Stimulated activated naive CD4-positive, alpha-beta T cell (primary cell): ENCODE measurements at regions not wholly inside any gene's neighbourhood (a gene's known extent, or its start where the extent isn't known, plus 50 kb on each side); places are given as distances from the start of the nearest gene placed in this dataset.

ENCODE experiments used
- DNase-seq, 6 experiments: peaks; one replicate each; lab custom pipeline; 2025; lab: John Stamatoyannopoulos, UW

- DNase-seq, result no peak
Measured at GRCh38 chr6:167755461-167755860, 71.2 kb upstream of the AFDN start.

GRCh38 chr6:167756597-167756996 lies 70.1 kb upstream of the AFDN start:
- no peak for DNase-seq

GRCh38 chr6:167757249-167757648 lies 69.5 kb upstream of the AFDN start:
- no peak for DNase-seq

GRCh38 chr6:167757821-167758220 lies 68.9 kb upstream of the AFDN start:
- no peak for DNase-seq

GRCh38 chr6:167758309-167759023 lies 68.2 kb upstream of the AFDN start:
- no peak for DNase-seq

- no peak for DNase-seq
Measured at GRCh38 chr6:167759206-167759605, 67.5 kb upstream of the AFDN start.

- DNase-seq, result no peak
Measured at GRCh38 chr6:167759912-167760311, 66.8 kb upstream of the AFDN start.

GRCh38 chr6:167760979-167761793 lies 65.5 kb upstream of the AFDN start:
- DNase-seq, result no peak

GRCh38 chr6:167761794-167762258 lies 64.9 kb upstream of the AFDN start:
- DNase-seq, result no peak

GRCh38 chr6:167762259-167762962 lies 64.3 kb upstream of the AFDN start:
- no peak for DNase-seq

- DNase-seq, result no peak
Measured at GRCh38 chr6:167763056-167763944, 63.4 kb upstream of the AFDN start.

GRCh38 chr6:167764215-167764614 lies 62.5 kb upstream of the AFDN start:
- no peak for DNase-seq

GRCh38 chr6:167764713-167765479 lies 61.8 kb upstream of the AFDN start:
- DNase-seq, result no peak

- DNase-seq, result no peak
Measured at GRCh38 chr6:167766986-167767714, 59.6 kb upstream of the AFDN start.

GRCh38 chr6:167767715-167768107 lies 59.0 kb upstream of the AFDN start:
- DNase-seq, result no peak

- DNase-seq, result no peak
Measured at GRCh38 chr6:167768471-167769215, 58.1 kb upstream of the AFDN start.

- no peak for DNase-seq
Measured at GRCh38 chr6:167769408-167770190, 57.1 kb upstream of the AFDN start.

GRCh38 chr6:167770291-167770955 lies 56.3 kb upstream of the AFDN start:
- DNase-seq, result no peak
